SK-N-MC (cell line): ENCODE measurements at regions not wholly inside any gene's neighbourhood (a gene's known extent, or its start where the extent isn't known, plus 50 kb on each side); places are given as distances from the start of the nearest gene placed in this dataset.

Source experiments
- FOXP2 ChIP-seq: optimal IDR thresholded peaks from 2 replicates; pipeline ENCODE3; 2011; ENCODE audit warnings: mild to moderate bottlenecking, moderate library complexity; ENCODE audit not compliant: insufficient read depth; ENCODE audit errors: extremely low read length, control extremely low read depth
- POLR2AphosphoS5 ChIP-seq: IDR thresholded peaks from 2 replicates; pipeline ENCODE4 v1.6.1; 2012; ENCODE audit warnings: mild to moderate bottlenecking, low read depth, low read length, borderline replicate concordance

DNA sequence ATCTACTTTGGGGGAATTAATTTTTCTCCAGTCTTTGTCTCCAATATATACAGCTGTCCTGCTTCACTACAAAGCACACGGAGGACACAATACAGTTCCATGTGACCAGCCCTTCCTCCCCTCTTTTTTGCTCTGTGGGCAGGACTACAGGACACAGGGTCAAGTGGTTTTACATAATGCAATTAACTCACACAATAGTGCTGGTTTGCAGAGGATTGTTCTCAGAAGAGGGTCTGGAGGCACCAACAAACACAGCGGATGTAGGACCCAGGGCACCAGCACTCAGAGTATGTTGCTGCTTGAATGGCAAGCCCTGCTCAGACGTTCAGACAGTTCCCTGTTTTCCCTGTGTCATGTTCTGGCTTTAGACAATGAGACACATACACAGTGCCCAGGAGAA is 52.0 kb upstream of the NPTX2 start:
- TF ChIP-seq POLR2AphosphoS5 (no peak), FOXP2 (no peak)
